Stimulated activated CD4-positive, alpha-beta T cell treated with anti-CD3 and anti-CD28 coated beads, Interleukin-4, amount 100 ng/mL, for 48 hours (primary cell): ENCODE measurements at regions not wholly inside any gene's neighbourhood (a gene's known extent, or its start where the extent isn't known, plus 50 kb on each side); places are given as distances from the start of the nearest gene placed in this dataset.

Source experiments
- DNase-seq, 2 donors: peaks; one replicate each; pipeline ENCODE4 v3.0.0-alpha.2; 2020; ENCODE audit warnings: low read depth in 2 of 2

- DNase-seq: no peak
Observed at GRCh38 chr3:168248383-168249204, 152.9 kb upstream of the GOLIM4 start.

GRCh38 chr3:168241156-168241555 lies 145.4 kb upstream of the GOLIM4 start:
- DNase-seq: no peak

- no peak for DNase-seq
Observed at GRCh38 chr3:168239287-168239686, 143.6 kb upstream of the GOLIM4 start.

GRCh38 chr3:168233001-168233400 lies 137.3 kb upstream of the GOLIM4 start:
- DNase-seq: no peak

- DNase-seq: no peak
Observed at GRCh38 chr3:168223085-168223484, 127.4 kb upstream of the GOLIM4 start.

- no peak for DNase-seq
Observed at GRCh38 chr3:168220556-168220955, 124.8 kb upstream of the GOLIM4 start.

DNA sequence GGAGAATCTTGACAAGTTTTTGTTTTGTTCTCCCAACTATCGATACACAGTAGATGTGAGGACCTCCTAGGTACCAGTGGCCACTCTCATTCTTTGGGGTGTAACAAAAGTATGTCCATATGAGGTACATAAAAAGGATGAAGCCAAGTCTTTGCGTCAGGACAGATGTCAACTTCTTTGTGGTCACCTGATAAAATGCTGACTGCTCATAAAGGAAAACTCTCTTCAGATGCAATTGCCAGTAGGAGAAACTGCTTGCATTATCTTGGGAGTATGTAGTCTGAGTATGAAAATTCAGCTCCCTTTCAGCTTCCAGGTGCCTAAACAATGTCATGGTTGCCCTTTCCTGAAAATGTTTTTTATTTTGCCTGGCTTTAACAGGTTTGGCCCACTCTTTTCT lies 123.8 kb upstream of the GOLIM4 start:
- no peak for DNase-seq

- no peak for DNase-seq
Observed at GRCh38 chr3:168218600-168218999, 122.9 kb upstream of the GOLIM4 start.

DNA sequence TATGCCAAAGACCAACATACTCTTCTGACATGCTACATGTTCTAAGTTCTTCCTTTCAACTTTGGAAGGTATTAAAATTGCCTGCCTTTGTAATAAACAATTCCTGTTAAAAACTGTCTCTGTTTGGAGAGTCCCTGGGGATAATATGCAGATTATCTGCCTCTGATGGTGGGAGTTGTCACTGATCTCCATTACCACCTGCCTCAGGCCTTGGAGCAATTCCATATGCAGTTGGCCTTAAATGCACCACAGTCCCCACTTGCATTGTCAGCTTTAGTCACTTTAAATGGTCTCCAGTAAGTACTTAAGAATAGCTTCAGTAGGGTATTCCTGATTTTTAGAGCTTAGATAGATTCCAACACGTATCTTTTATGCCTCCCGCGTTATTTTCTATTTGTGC lies 121.1 kb upstream of the GOLIM4 start:
- no peak for DNase-seq

- no peak for DNase-seq
Observed at GRCh38 chr3:168213920-168214319, 118.2 kb upstream of the GOLIM4 start.

GRCh38 chr3:168212664-168213285 lies 117.1 kb upstream of the GOLIM4 start:
- no peak for DNase-seq

DNA sequence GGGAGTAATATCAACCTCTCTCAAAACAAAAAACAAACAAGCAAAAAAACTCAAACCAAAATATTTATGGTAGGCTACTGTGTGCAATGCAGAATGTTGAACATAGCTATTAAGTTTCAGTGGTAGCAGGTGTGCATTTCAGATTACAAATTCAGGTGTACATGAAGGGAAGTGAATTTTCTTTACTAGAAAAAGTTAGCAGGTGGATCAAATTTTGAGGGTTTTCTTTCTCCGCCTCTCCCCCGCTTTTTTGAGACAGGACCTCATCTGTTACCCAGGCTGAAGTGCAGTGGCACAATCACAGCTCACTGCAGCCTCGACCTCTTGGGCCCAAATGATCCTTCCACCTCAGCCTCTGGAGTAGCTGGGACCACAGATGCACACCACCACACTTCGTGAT lies 109.7 kb upstream of the GOLIM4 start:
- DNase-seq: no peak

DNA sequence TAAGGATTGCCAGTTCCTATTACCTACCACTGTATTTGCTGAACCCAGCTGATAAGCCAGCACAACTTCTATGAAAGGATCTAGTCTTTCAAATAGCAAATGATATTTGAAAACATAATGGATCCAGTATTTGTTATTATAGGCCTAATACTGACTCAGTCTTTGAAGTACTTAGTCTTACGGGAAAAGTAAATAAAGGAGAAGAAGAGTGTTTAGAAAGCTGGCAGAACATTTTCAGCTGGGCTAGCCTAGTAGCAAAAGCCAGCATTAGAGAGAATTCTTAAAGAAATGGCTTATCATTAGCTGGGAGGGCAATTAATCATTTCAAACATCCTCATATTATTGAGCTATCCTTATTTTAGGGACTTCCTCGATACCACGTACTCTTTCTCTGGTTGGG lies 101.4 kb upstream of the GOLIM4 start:
- DNase-seq: no peak

- DNase-seq: no peak
Observed at GRCh38 chr3:168191856-168192255, 96.1 kb upstream of the GOLIM4 start.

DNA sequence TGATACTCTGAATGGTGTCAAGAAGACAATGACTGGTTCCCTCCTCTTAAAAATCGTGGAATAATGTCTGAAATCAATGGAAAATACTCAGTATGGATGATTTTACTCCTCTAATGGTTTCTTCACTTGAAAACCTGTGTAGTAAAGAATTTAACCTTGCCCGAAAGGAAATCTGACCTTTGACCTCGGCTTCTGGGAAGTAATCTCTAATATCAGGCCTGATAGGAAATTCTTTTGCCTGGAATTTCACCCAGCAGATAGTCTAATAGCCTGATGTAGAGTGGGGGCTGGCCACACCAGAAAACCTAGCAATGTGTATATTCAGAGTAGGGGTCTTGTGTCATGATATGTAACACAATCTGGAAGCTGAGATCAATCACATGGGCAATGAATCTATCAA lies 91.5 kb upstream of the GOLIM4 start:
- no peak for DNase-seq

DNA sequence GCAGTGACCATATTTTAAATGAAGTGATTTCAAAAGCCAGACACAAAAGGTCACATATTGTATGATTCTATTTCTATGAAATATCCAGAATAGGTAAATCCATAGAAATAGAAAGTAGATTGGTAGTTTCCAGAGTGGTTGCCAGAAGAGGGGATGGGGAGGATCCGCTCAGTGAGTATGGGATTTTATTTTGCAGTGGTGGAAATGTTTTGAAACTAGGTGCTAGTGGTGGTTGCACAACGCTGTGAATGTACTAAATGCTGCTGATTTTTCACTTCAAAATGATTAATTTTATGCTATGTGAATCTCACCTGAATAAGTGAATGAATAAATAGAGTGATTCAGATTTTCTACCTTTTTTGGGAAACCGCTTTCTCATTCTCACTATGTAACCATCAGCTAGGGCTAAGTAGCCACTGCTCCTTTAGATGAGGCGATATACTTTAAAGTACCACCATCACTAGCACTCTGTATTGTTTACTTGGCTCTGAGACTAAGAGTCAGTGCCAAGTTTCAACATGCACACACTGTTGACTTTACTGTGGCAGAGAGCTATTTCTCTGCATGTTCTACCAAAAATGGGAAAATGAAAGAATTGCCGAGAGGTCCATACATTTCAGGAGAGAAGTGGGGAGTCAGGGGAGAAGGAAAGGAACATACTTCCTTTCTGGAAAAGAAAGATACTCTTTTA lies 90.7 kb upstream of the GOLIM4 start:
- DNase-seq: no peak

- DNase-seq: no peak
Observed at GRCh38 chr3:168183774-168184173, 88.0 kb upstream of the GOLIM4 start.

- no peak for DNase-seq
Observed at GRCh38 chr3:168168743-168169142, 73.0 kb upstream of the GOLIM4 start.

- peak; percentile 4 to 6 for DNase-seq
Observed at GRCh38 chr3:168165390-168166269, 69.9 kb upstream of the GOLIM4 start.

- no peak for DNase-seq
Observed at GRCh38 chr3:168162172-168162571, 66.4 kb upstream of the GOLIM4 start.

GRCh38 chr3:168161696-168162095 lies 66.0 kb upstream of the GOLIM4 start:
- DNase-seq: no peak

GRCh38 chr3:168157903-168158302 lies 62.2 kb upstream of the GOLIM4 start:
- no peak for DNase-seq
